ENCODE measurements at regions not wholly inside any gene's neighbourhood (a gene's known extent, or its start where the extent isn't known, plus 50 kb on each side); places are given as distances from the start of the nearest gene placed in this dataset.

- H3K4me3 Mint-ChIP-seq (ENCODE audit: unreplicated experiment) = no peak overlapping the region
- intact Hi-C loops (cut with micrococcal nuclease) = no loop called here
- DNase-seq (ENCODE audit: unreplicated experiment) = no peak
- no TSS peak for BruUV-seq (replicated peaks)
- no peak overlapping the region for H3K27ac Mint-ChIP-seq (ENCODE audit: low read depth, unreplicated experiment)
- no peaks in the 10 kb centered on the region for H3K27me3 Mint-ChIP-seq (ENCODE audit: insufficient read depth, unreplicated experiment)
- POLR2A ChIA-PET = interaction anchor here (1.1 to 1.3 kb wide), 2 partner anchors 11 to 14 kb away, joined by 3 read pairs; no protein-coding TSS in a partner anchor
- peaks cover 20% of the 10 kb centered on the region for H3K9me3 Mint-ChIP-seq (ENCODE audit: unreplicated experiment)
- CTCF ChIA-PET = interaction anchor here (0.5 kb wide), 1 partner anchor 30 kb away, joined by 3 read pairs; no protein-coding TSS in a partner anchor
- no peaks in the 10 kb centered on the region for H3K4me1 Mint-ChIP-seq (ENCODE audit: insufficient read depth, unreplicated experiment)
- no peaks in the 10 kb centered on the region for H3K36me3 Mint-ChIP-seq (ENCODE audit: insufficient read depth, unreplicated experiment)
- TF ChIP-seq CTCF (IDR thresholded peaks at IDR 0.05; ENCODE audit: unreplicated experiment) = no peak
These were observed 208.8 kb upstream of the TAS2R1 start for GRCh38 chr5:9838916-9839315.

- Mint-ChIP-seq H3K27me3 (ENCODE audit: insufficient read depth, unreplicated experiment) (no peaks in the 10 kb centered on the region), H3K36me3 (ENCODE audit: insufficient read depth, unreplicated experiment) (no peaks in the 10 kb centered on the region), H3K9me3 (ENCODE audit: unreplicated experiment) (peaks cover under 1% of the 10 kb centered on the region), H3K4me3 (ENCODE audit: unreplicated experiment) (no peak overlapping the region), H3K27ac (ENCODE audit: low read depth, unreplicated experiment) (no peak overlapping the region), H3K4me1 (ENCODE audit: insufficient read depth, unreplicated experiment) (no peaks in the 10 kb centered on the region)
- no peak for TF ChIP-seq CTCF (IDR thresholded peaks at IDR 0.05; ENCODE audit: unreplicated experiment)
- no peak for DNase-seq (ENCODE audit: unreplicated experiment)
- no TSS peak for BruUV-seq (replicated peaks)
- intact Hi-C loops (cut with micrococcal nuclease) = no loop called here
- POLR2A ChIA-PET = interaction anchor here (0.5 kb wide), 1 partner anchor 241 kb away, joined by 3 read pairs; no protein-coding TSS in a partner anchor
- CTCF ChIA-PET = no interaction called here
These were observed 205.0 kb upstream of the TAS2R1 start for GRCh38 chr5:9834871-9835770.

- POLR2A ChIA-PET = no interaction called here
- H3K9me3 Mint-ChIP-seq (ENCODE audit: unreplicated experiment) = no peaks in the 10 kb centered on the region
- no peak overlapping the region for H3K4me3 Mint-ChIP-seq (ENCODE audit: unreplicated experiment)
- no peaks in the 10 kb centered on the region for H3K27me3 Mint-ChIP-seq (ENCODE audit: insufficient read depth, unreplicated experiment)
- H3K4me1 Mint-ChIP-seq (ENCODE audit: insufficient read depth, unreplicated experiment) = no peaks in the 10 kb centered on the region
- no peaks in the 10 kb centered on the region for H3K36me3 Mint-ChIP-seq (ENCODE audit: insufficient read depth, unreplicated experiment)
- intact Hi-C loops (cut with micrococcal nuclease) = no loop called here
- no peak for DNase-seq (ENCODE audit: unreplicated experiment)
- BruUV-seq (replicated peaks) = no TSS peak
- no peak overlapping the region for H3K27ac Mint-ChIP-seq (ENCODE audit: low read depth, unreplicated experiment)
- TF ChIP-seq CTCF (IDR thresholded peaks at IDR 0.05; ENCODE audit: unreplicated experiment) = no peak
- CTCF ChIA-PET = interaction anchor here (1.4 kb wide), 1 partner anchor 10 kb away, joined by 3 read pairs; no protein-coding TSS in a partner anchor
These were observed 203.7 kb upstream of the TAS2R1 start for GRCh38 chr5:9833871-9834270.

GRCh38 chr5:9832921-9833320 lies 202.8 kb upstream of the TAS2R1 start:
- BruUV-seq (replicated peaks) = no TSS peak
- H3K9me3 Mint-ChIP-seq (ENCODE audit: unreplicated experiment) = no peaks in the 10 kb centered on the region
- no peak overlapping the region for H3K27ac Mint-ChIP-seq (ENCODE audit: low read depth, unreplicated experiment)
- no peaks in the 10 kb centered on the region for H3K4me1 Mint-ChIP-seq (ENCODE audit: insufficient read depth, unreplicated experiment)
- POLR2A ChIA-PET = no interaction called here
- intact Hi-C loops (cut with micrococcal nuclease) = no loop called here
- no peaks in the 10 kb centered on the region for H3K27me3 Mint-ChIP-seq (ENCODE audit: insufficient read depth, unreplicated experiment)
- no peak overlapping the region for H3K4me3 Mint-ChIP-seq (ENCODE audit: unreplicated experiment)
- no peak for TF ChIP-seq CTCF (IDR thresholded peaks at IDR 0.05; ENCODE audit: unreplicated experiment)
- H3K36me3 Mint-ChIP-seq (ENCODE audit: insufficient read depth, unreplicated experiment) = no peaks in the 10 kb centered on the region
- no peak for DNase-seq (ENCODE audit: unreplicated experiment)
- CTCF ChIA-PET = interaction anchor here (1.4 kb wide), 1 partner anchor 9 kb away, joined by 3 read pairs; no protein-coding TSS in a partner anchor

Measured in MCF 10A (cell line).